ENCODE measurements at regions not wholly inside any gene's neighbourhood (a gene's known extent, or its start where the extent isn't known, plus 50 kb on each side); places are given as distances from the start of the nearest gene placed in this dataset.

- ChIA-PET POLR2A (no interaction called here), CTCF (interaction anchor here (0.6 kb wide), 1 partner anchor 9 kb away, joined by 4 read pairs; no protein-coding TSS in a partner anchor)
- Mint-ChIP-seq H3K36me3 (ENCODE audit: insufficient read depth, unreplicated experiment) (no peaks in the 10 kb centered on the region), H3K4me3 (ENCODE audit: unreplicated experiment) (no peak overlapping the region), H3K27me3 (ENCODE audit: insufficient read depth, unreplicated experiment) (no peaks in the 10 kb centered on the region), H3K27ac (ENCODE audit: low read depth, unreplicated experiment) (no peak overlapping the region), H3K9me3 (ENCODE audit: unreplicated experiment) (no peaks in the 10 kb centered on the region), H3K4me1 (ENCODE audit: insufficient read depth, unreplicated experiment) (peaks cover 5% of the 10 kb centered on the region)
- DNase-seq (ENCODE audit: unreplicated experiment), result no peak
- no peak for TF ChIP-seq CTCF (IDR thresholded peaks at IDR 0.05; ENCODE audit: unreplicated experiment)
- BruUV-seq (replicated peaks), result no TSS peak
- intact Hi-C loops (cut with micrococcal nuclease), result no loop called here
Observed at GRCh38 chr13:83804356-83804962, 77.8 kb downstream of the SLITRK1 start.

DNA sequence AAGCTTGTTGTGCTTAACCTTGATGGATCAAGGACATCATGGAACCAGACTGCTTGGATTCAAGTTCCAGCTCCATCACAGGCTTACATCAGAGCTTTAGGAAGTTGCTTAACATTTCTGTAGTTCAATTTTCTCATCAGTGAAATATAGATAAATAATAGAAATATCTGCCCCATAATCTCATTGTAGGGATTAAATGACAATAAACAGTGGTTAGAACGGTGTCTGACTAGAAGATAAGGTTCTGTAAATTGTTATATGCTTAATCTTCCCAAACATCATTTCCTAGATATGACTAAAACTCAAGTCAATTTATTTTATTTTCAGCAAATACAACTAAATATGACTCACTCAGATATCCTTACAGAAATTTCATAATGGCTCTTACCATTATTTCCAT, 83.5 kb downstream of the SLITRK1 start:
- Mint-ChIP-seq H3K4me3 (ENCODE audit: unreplicated experiment) (no peak overlapping the region), H3K27me3 (ENCODE audit: insufficient read depth, unreplicated experiment) (no peaks in the 10 kb centered on the region), H3K36me3 (ENCODE audit: insufficient read depth, unreplicated experiment) (no peaks in the 10 kb centered on the region), H3K27ac (ENCODE audit: low read depth, unreplicated experiment) (no peak overlapping the region), H3K9me3 (ENCODE audit: unreplicated experiment) (no peaks in the 10 kb centered on the region), H3K4me1 (ENCODE audit: insufficient read depth, unreplicated experiment) (peaks cover 6% of the 10 kb centered on the region)
- POLR2A ChIA-PET, result no interaction called here
- intact Hi-C loops (cut with micrococcal nuclease), result no loop called here
- BruUV-seq (replicated peaks), result no TSS peak
- CTCF ChIA-PET, result no interaction called here
- no peak for TF ChIP-seq CTCF (IDR thresholded peaks at IDR 0.05; ENCODE audit: unreplicated experiment)
- DNase-seq (ENCODE audit: unreplicated experiment), result peak; percentile 0

GRCh38 chr13:83796364-83796763, 85.9 kb downstream of the SLITRK1 start:
- H3K27ac Mint-ChIP-seq (ENCODE audit: low read depth, unreplicated experiment), result no peak overlapping the region
- POLR2A ChIA-PET, result interaction anchor here (0.5 kb wide), 1 partner anchor 28 kb away, joined by 3 read pairs; no protein-coding TSS in a partner anchor
- TF ChIP-seq CTCF (IDR thresholded peaks at IDR 0.05; ENCODE audit: unreplicated experiment), result no peak
- H3K36me3 Mint-ChIP-seq (ENCODE audit: insufficient read depth, unreplicated experiment), result no peaks in the 10 kb centered on the region
- CTCF ChIA-PET, result no interaction called here
- H3K4me3 Mint-ChIP-seq (ENCODE audit: unreplicated experiment), result no peak overlapping the region
- BruUV-seq (replicated peaks), result no TSS peak
- H3K4me1 Mint-ChIP-seq (ENCODE audit: insufficient read depth, unreplicated experiment), result peaks cover 6% of the 10 kb centered on the region
- H3K9me3 Mint-ChIP-seq (ENCODE audit: unreplicated experiment), result no peaks in the 10 kb centered on the region
- intact Hi-C loops (cut with micrococcal nuclease), result no loop called here
- H3K27me3 Mint-ChIP-seq (ENCODE audit: insufficient read depth, unreplicated experiment), result no peaks in the 10 kb centered on the region
- DNase-seq (ENCODE audit: unreplicated experiment), result no peak

DNA sequence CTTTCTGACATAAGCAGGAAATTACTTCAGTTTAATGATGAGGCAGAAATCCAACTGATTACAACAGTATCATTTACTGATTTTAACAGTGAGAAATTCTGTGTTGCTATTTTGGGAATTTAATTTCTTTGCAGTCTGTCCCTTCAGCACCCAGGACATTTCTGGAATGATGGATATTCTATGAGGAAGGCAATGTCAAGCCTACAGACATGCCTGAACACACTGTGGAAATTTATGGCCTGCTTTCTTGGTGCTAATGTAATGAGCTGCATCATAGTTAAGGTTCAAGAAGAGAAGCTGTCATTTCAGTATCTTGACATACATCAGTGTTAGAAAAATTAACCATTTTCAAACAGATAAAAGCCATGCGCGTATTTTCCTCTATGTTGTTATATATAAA, 87.7 kb downstream of the SLITRK1 start:
- intact Hi-C loops (cut with micrococcal nuclease), result no loop called here
- CTCF ChIA-PET, result interaction anchor here (0.8 kb wide), 1 partner anchor 11 kb away, joined by 3 read pairs; no protein-coding TSS in a partner anchor
- Mint-ChIP-seq H3K4me3 (ENCODE audit: unreplicated experiment) (no peak overlapping the region), H3K27me3 (ENCODE audit: insufficient read depth, unreplicated experiment) (no peaks in the 10 kb centered on the region), H3K9me3 (ENCODE audit: unreplicated experiment) (no peaks in the 10 kb centered on the region), H3K27ac (ENCODE audit: low read depth, unreplicated experiment) (no peak overlapping the region), H3K36me3 (ENCODE audit: insufficient read depth, unreplicated experiment) (no peaks in the 10 kb centered on the region), H3K4me1 (ENCODE audit: insufficient read depth, unreplicated experiment) (peaks cover 2% of the 10 kb centered on the region)
- POLR2A ChIA-PET, result no interaction called here
- TF ChIP-seq CTCF (IDR thresholded peaks at IDR 0.05; ENCODE audit: unreplicated experiment), result no peak
- BruUV-seq (replicated peaks), result no TSS peak
- no peak for DNase-seq (ENCODE audit: unreplicated experiment)
